HG03469 (cell line): ENCODE measurements at regions not wholly inside any gene's neighbourhood (a gene's known extent, or its start where the extent isn't known, plus 50 kb on each side); places are given as distances from the start of the nearest gene placed in this dataset.

ENCODE experiments used
- ATAC-seq: cut with Tn5 transposase; IDR thresholded peaks from one replicate; pipeline ENCODE4 v1.9.1; 2021; ENCODE audit warnings: mild to moderate bottlenecking, moderate library complexity, moderate number of reproducible peaks; ENCODE audit not compliant: unreplicated experiment

GRCh38 chr22:25365491-25366261 lies 146.2 kb downstream of the CRYBB2 start:
- no peak for ATAC-seq

DNA sequence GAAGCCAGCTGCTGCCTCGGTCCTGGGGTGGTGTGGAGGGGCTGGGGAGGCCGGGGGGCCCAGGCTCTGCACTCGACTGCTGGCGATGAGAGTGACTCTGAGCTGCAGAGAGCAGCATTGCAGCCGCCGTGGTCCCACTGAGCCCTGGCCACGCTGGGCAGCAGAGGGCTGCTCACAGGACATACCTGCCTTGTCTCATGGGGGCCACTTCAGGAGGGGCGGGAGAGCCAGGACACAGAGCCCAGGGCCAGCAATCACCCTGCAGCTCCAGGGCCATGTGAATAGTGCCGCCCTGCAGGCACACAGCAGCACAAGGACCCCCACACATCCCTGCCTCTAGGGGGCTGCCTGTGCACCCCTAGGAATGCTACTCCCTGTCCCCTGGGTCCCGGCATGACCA lies 147.0 kb downstream of the CRYBB2 start:
- ATAC-seq, result no peak

DNA sequence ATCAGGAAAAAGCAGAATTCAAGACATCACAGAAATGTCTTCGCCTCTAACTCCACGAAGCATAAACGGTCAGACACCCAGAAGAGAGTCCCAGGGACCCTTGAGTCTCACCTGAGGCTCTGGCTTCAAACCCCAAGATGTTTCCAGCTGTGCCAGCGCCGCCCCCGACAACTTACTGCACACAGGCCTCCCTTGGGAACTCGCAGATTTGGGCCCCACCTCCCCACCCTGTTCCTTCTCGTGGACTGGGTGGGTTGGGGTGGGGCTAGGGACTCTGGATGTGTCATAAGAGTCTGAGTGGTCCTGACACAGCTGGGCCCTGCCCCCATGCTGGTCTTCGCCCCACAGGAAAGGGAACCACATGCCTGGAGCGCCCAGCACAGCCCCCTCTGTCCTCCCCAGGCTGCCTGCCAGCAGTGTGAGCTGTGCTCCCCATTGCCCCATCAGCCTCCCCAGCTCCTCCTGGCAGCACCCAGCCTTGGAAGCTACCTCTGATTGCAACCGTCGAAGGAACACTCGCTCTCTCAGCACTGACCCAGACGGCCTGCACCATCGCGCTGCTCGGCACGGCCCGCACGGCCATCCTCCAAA lies 147.5 kb downstream of the CRYBB2 start:
- ATAC-seq, result no peak

DNA sequence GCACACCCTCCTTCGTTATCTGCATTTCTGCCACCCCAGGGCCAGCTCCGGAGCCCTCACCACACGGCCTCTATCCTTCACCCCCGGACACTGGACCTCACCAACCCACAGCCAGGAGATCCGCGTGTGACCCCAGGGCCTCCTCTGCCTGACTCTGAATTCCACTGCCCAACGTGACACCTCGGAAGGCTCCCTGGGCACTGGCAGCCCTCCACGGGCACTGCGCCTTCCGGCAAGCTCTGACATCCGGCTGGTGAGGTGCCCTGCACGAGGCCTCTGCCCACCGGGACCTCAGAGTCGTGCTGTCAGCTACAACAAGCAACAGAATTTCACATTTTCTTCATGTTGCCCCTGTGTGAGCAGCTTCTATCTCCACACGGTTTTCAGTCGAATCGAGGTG lies 148.3 kb downstream of the CRYBB2 start:
- ATAC-seq, result no peak

GRCh38 chr22:25368271-25368670 lies 148.8 kb downstream of the CRYBB2 start:
- ATAC-seq, result no peak

DNA sequence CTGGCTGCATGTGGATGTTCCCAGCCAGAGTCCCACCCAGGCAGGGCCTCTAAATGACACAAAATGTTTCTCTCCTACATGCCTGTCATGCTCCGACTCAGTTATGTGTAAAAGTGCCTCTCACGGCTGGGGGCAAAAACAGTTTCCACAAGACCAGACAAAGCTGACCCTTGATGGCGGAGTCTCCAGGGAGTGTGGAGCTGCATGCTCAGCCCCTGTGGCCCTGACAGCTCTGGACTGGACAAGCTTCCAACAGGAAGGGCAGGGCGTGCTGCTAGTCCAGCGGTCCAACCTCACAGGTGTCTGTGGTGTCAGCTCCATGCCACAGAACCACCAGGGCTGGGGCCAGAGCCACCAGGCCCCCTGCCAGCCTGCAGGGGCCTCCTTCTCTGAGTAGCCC lies 149.6 kb downstream of the CRYBB2 start:
- no peak for ATAC-seq

- ATAC-seq, result no peak
Observed at GRCh38 chr22:25370322-25370721, 150.9 kb downstream of the CRYBB2 start.

DNA sequence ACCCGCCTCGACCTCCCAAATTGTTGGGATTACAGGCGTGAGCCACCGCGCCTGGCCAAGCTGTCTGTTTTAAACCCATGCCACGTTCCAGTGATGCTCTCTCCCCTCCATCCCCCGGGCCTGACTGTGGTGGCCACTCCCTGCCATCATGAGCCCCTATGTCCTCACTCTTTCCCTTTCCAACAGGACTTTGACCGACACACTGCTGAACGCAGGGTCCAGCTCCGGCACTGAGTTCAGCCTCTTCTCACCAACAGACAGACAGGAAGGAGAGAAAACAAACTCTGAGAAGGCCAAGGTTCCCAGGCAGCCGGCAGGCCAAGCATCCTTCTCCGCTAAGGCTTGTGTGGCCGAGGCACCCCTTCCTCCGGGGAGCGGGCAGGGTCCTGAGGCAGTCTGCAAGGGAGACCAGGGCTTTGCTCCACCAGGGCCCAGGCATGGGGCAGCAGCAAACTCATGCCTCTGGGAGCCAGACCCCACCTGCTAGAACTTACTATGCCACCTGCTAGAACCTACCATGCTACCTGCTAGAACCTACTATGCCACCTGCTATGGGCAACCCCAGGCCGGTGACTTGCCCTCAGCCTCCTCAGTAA lies 152.7 kb downstream of the CRYBB2 start:
- ATAC-seq, result no peak

DNA sequence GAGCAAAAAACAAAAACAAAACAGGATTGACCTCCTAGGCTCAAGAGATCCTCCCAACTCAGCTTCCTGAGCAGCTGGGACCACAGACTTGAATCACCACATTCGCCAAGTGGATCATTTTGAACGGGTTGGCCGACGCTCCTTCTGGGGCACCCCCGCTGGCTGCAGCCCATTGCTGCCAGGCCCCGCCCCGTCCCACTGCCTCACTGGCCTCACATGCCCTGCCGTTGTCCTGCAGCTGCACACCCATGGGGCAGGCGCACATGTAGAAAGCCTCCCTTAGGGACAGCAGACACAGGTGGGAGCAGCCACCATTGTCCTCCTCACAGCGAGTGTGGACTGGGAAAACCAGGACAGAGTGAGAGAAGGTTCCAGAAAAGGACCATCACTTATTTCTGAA lies 154.5 kb downstream of the CRYBB2 start:
- ATAC-seq, result no peak

GRCh38 chr22:25374869-25375268 lies 155.4 kb downstream of the CRYBB2 start:
- ATAC-seq, result no peak

GRCh38 chr22:25375683-25376082 lies 156.2 kb downstream of the CRYBB2 start:
- ATAC-seq, result no peak

- ATAC-seq, result no peak
Observed at GRCh38 chr22:25377699-25378098, 158.3 kb downstream of the CRYBB2 start.

DNA sequence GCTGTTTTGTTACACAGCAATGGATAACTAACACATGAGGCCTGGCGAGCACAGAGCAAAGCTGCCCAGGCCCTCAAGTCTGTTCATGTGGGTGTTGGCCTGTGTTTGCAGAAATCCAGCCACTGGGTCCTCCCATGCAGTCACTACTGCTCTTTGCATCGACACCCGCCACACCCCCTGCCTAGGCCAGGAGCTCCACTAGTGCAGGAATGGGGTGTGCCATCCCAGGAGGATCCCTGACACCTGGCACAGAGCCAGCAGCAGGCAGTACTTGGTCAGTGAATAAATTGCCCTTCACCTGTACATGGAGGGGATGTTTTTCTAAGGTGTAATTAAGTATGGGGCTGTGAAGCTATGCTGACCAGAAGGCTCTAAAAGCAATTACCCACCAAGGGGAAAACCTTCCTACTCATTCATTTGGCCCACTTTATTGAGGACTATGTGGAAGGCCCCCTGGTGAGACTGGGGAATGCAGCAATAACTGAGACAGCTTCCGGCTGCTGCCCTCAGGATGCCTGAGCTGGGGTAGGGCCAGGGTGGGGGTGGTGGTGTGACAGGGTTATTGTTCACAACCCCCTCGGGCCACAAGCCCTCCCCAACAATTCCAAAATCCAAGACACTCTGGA lies 160.8 kb downstream of the CRYBB2 start:
- ATAC-seq, result no peak

- ATAC-seq, result no peak
Observed at GRCh38 chr22:25382762-25383161, 163.3 kb downstream of the CRYBB2 start.

- ATAC-seq, result no peak
Observed at GRCh38 chr22:25383278-25383820, 163.9 kb downstream of the CRYBB2 start.

DNA sequence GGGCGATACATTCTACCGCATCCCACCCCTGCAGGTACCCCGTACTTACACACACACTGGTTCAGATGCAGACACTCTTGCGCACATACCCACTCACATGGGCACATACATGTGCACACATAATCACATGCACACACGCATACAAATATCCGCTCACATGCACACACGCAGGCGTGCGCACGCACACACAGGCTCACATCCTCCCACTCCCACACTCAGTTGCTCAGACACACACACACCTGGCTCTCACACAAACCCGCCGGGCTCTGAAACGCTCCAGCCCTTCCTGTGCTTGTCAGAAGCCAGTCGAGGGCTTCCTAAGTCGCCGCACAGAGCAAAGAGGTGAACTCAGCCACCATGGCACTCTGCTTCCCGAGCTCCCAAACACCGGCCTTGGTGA lies 164.5 kb downstream of the CRYBB2 start:
- no peak for ATAC-seq

DNA sequence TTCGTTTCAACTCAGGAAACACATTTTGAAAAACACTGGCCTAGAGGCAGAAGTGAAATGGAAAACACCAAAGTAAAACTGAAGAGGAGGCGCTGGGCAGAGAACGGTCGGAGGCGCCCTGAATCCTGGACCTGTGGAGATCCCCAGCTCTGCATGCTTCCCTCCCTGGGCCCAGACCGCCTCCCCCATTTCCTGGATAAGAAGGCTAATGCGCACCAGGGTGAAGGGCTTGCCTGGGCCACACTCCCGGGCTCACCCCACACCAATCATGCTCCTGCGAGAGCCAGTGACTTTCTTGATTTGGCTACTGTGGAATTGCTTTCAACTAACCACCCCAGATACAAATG lies 167.1 kb downstream of the CRYBB2 start:
- ATAC-seq, result no peak

DNA sequence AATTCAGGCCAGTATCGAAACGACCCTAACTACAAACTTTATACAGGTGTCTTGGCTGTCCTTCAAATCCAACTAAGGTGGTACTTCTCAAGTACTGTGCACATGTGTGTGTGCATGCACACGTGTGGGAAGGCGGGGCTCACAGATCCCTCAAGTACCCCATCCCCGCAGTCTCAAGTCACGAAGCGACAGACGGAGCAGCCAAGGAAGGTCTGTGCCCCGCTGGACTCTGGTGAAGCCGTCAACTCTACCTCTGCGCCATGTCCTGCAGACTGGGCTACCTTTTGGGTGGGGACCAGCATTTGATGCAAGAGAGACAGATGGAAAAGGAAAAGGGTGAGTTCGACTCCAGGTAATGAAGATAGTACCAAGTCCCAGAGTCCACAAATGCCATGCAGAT lies 169.0 kb downstream of the CRYBB2 start:
- ATAC-seq, result no peak

DNA sequence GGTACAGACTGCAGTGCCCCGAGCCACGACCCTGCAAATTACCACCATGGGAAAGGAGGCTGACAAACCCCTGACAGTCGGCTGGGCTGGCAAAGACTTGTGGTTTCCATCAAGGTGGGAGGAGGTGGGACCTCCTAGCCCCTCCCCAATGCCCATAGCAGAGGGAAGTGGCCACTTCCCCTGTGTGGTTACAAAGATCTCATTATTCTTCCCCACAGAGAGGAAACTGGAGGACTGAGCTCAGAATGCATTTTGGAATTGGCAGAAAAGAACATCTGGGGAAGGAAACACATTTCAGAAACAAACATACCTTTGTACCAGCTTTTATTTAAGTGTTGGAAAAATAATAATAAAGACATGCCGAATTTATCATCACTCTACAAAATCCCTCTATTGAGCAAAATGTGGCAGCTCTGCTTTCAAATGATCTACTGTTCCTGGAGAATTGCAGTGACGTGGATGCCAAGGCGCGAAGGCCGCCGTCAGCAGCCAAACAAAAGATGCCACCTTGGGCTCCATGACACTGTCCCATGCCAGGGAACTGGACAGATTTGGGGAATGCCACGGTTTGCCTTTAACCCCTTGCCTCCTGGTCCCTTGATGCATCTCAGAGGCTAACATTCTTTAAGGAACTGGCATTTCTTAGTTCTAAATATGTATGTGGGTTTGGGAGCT lies 169.6 kb downstream of the CRYBB2 start:
- no peak for ATAC-seq

DNA sequence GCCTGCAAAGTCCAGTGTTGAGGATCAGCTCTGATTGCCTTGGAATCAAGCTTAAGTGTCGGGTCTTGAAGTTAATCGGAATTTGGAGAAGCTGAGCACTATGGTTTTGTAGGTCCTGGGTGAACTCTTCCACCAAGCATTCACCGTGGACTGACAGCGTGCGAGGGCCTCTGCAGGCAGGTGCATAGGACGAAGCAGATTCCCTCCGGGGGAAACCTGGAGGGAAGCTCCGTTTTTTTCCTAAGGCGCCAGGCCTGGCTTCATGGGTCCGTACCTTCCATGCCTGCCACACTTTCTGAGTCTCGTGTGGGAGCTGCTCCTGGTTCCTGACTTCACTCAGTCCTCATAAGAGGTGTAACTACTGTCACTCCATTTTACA lies 170.1 kb downstream of the CRYBB2 start:
- no peak for ATAC-seq
